ENCODE measurements at regions not wholly inside any gene's neighbourhood (a gene's known extent, or its start where the extent isn't known, plus 50 kb on each side); places are given as distances from the start of the nearest gene placed in this dataset.

- intact Hi-C loops (cut with DNase I) = no loop called here
- no peak overlapping the region for H3K4me3 ChIP-seq
- no peak for DNase-seq
- 59 to 64% methylated on average over 2 of the region's 2 CpGs for WGBS, 2 donors
- no peaks in the 10 kb centered on the region for H3K4me1 ChIP-seq
- H3K36me3 ChIP-seq = no peaks in the 10 kb centered on the region
- no peak overlapping the region for H3K27ac ChIP-seq
- no peaks in the 10 kb centered on the region for H3K27me3 ChIP-seq
- H3K9me3 ChIP-seq = no peaks in the 10 kb centered on the region
- TF ChIP-seq, protein P1, sequence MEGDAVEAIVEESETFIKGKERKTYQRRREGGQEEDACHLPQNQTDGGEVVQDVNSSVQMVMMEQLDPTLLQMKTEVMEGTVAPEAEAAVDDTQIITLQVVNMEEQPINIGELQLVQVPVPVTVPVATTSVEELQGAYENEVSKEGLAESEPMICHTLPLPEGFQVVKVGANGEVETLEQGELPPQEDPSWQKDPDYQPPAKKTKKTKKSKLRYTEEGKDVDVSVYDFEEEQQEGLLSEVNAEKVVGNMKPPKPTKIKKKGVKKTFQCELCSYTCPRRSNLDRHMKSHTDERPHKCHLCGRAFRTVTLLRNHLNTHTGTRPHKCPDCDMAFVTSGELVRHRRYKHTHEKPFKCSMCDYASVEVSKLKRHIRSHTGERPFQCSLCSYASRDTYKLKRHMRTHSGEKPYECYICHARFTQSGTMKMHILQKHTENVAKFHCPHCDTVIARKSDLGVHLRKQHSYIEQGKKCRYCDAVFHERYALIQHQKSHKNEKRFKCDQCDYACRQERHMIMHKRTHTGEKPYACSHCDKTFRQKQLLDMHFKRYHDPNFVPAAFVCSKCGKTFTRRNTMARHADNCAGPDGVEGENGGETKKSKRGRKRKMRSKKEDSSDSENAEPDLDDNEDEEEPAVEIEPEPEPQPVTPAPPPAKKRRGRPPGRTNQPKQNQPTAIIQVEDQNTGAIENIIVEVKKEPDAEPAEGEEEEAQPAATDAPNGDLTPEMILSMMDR (IDR thresholded peaks at IDR 0.05) = no peak
- no peak for TF ChIP-seq POLR2A (IDR thresholded peaks at IDR 0.05)
Measured at GRCh38 chr13:107819071-107819470, 396.3 kb downstream of the LIG4 start.

- Histone ChIP-seq H3K27ac (no peak overlapping the region), H3K36me3 (no peaks in the 10 kb centered on the region), H3K4me1 (no peaks in the 10 kb centered on the region), H3K9me3 (no peaks in the 10 kb centered on the region), H3K27me3 (no peaks in the 10 kb centered on the region), H3K4me3 (no peak overlapping the region)
- intact Hi-C loops (cut with DNase I) = no loop called here
- no peak for DNase-seq
- TF ChIP-seq, protein P1 (IDR thresholded peaks at IDR 0.05) = no peak
- no peak for TF ChIP-seq POLR2A (IDR thresholded peaks at IDR 0.05)
- WGBS, 2 donors = 61 to 71% methylated on average over 4 to 6 of the region's 6 CpGs
Measured at GRCh38 chr13:107817647-107818287, 397.6 kb downstream of the LIG4 start.

- H3K4me3 ChIP-seq = no peak overlapping the region
- no peaks in the 10 kb centered on the region for H3K27me3 ChIP-seq
- TF ChIP-seq, protein P1 (IDR thresholded peaks at IDR 0.05) = no peak
- no peak for TF ChIP-seq POLR2A (IDR thresholded peaks at IDR 0.05)
- no peak for DNase-seq
- intact Hi-C loops (cut with DNase I) = no loop called here
- no peak overlapping the region for H3K27ac ChIP-seq
- H3K4me1 ChIP-seq = no peaks in the 10 kb centered on the region
- H3K9me3 ChIP-seq = no peaks in the 10 kb centered on the region
- no peaks in the 10 kb centered on the region for H3K36me3 ChIP-seq
Measured at GRCh38 chr13:107812014-107812412, 403.3 kb downstream of the LIG4 start.

DNA sequence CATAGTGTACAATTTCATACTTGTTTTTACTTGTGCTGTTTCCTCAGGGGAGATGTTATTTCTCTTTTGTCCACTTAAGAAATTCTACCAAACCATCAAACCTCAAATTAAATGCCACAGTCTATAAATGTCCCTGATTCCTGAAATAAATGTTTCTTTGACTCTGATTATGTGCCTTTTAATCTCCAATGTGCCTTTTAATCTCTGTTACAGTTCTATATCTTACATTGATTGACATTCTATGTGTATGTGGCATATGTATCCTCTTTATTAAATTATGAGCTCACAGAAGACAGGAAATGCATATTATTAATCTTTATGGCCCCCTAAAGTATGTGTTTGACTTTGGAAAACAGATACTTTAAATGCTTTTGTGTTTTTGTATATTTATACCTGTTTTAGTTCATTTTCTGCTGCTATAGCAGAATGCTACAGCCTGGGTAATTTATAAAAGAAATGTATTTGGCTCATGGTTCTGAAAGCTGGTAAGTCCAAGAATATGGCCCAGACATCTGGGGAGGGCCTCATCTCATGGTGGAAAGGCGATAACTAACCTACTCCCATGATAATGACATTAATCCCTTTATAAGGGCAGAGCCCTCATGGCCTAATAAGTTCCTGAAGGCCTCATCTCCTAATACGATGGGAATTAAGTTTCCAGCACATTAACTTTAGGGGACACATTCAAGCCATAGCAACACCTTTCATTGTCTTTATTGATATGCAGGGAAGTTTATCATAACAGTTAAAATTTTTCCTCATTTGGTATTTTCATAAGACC lies 403.9 kb downstream of the LIG4 start:
- H3K4me1 ChIP-seq = no peaks in the 10 kb centered on the region
- no peak overlapping the region for H3K27ac ChIP-seq
- no peaks in the 10 kb centered on the region for H3K36me3 ChIP-seq
- TF ChIP-seq, protein P1 (IDR thresholded peaks at IDR 0.05) = no peak
- no peak for TF ChIP-seq POLR2A (IDR thresholded peaks at IDR 0.05)
- intact Hi-C loops (cut with DNase I) = no loop called here
- H3K27me3 ChIP-seq = no peaks in the 10 kb centered on the region
- no peaks in the 10 kb centered on the region for H3K9me3 ChIP-seq
- 46 to 60% methylated on average over 2 of the region's 2 CpGs for WGBS, 2 donors
- H3K4me3 ChIP-seq = no peak overlapping the region
- no peak for DNase-seq

DNA sequence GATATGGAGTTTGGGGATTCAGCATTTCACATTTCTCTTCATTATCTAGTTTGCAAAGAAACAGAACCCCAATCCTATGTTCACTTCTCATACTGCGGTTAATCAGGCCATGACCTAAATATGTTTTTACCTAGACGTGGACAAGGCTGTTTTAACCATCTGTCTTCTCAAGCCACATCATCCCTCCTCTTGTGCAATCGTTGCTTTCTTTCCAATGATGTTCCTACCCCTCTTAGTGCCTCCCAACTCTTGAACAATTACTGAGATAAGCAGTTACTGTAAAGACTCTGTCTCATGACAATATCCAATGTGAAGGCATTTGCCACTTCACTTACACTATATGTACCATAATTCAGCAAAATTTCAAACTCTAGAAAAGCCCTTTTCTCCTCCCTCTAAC lies 406.2 kb downstream of the LIG4 start:
- 65 to 84% methylated on average over 3 of the region's 3 CpGs for WGBS, 2 donors
- Histone ChIP-seq H3K27ac (no peak overlapping the region), H3K9me3 (no peaks in the 10 kb centered on the region), H3K36me3 (no peaks in the 10 kb centered on the region), H3K4me1 (no peaks in the 10 kb centered on the region), H3K27me3 (no peaks in the 10 kb centered on the region), H3K4me3 (no peak overlapping the region)
- no peak for TF ChIP-seq POLR2A (IDR thresholded peaks at IDR 0.05)
- TF ChIP-seq, protein P1 (IDR thresholded peaks at IDR 0.05) = no peak
- intact Hi-C loops (cut with DNase I) = no loop called here
- DNase-seq = no peak
